Testis (tissue), 2 donors: ENCODE measurements at regions not wholly inside any gene's neighbourhood (a gene's known extent, or its start where the extent isn't known, plus 50 kb on each side); places are given as distances from the start of the nearest gene placed in this dataset.

Experiments used
- POLR2A ChIP-seq: fragments of 450-650 bp; IDR thresholded peaks from one replicate; pipeline ENCODE4 v1.6.1; 2017; ENCODE audit warnings: antibody characterized with exemption, mild to moderate bottlenecking, moderate library complexity
- TF ChIP-seq, protein P1 (sequence below), 3 experiments: fragments of 450-650 bp in 2 of 3; fragments of 200-600 bp in 1 of 3; sonication (generic) in 1 of 3; IDR thresholded peaks; one replicate each; pipeline ENCODE4 v1.5.1; 2016 to 2019; ENCODE audit warnings: antibody characterized with exemption in 3 of 3, mild to moderate bottlenecking in 2 of 3, moderate library complexity in 1 of 3

DNA sequence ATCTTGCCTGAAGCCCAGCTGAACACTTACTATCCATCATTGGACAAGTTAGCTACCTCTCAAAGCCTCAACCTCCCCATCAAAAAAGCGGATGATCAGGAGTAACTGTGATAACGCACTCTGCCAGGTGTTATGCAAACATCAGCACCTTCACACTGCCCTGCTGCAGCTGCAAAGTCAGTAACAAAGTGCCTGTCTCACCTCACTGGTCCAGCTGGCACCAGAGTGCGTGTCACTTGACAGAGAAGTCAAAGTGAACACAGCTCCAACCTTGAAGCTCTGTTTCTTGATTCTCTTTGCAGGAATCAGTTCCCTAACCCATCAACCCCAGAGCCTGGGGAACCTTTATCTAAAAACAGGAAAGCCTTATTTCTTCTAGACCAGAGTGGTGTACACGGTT, 413.6 kb downstream of the CTTN start:
- TF ChIP-seq, protein P1, sequence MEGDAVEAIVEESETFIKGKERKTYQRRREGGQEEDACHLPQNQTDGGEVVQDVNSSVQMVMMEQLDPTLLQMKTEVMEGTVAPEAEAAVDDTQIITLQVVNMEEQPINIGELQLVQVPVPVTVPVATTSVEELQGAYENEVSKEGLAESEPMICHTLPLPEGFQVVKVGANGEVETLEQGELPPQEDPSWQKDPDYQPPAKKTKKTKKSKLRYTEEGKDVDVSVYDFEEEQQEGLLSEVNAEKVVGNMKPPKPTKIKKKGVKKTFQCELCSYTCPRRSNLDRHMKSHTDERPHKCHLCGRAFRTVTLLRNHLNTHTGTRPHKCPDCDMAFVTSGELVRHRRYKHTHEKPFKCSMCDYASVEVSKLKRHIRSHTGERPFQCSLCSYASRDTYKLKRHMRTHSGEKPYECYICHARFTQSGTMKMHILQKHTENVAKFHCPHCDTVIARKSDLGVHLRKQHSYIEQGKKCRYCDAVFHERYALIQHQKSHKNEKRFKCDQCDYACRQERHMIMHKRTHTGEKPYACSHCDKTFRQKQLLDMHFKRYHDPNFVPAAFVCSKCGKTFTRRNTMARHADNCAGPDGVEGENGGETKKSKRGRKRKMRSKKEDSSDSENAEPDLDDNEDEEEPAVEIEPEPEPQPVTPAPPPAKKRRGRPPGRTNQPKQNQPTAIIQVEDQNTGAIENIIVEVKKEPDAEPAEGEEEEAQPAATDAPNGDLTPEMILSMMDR (IDR thresholded peaks at IDR 0.05), result no peak
- no peak for TF ChIP-seq POLR2A
